Testis (tissue), 2 donors: ENCODE measurements at regions not wholly inside any gene's neighbourhood (a gene's known extent, or its start where the extent isn't known, plus 50 kb on each side); places are given as distances from the start of the nearest gene placed in this dataset.
"Not testable (repeated sequence)": the region's sequence is repeated elsewhere in the genome, so short reads cannot be mapped to it uniquely, and the experiment has no call there.

Experiments used
- DNase-seq: peaks from one replicate; pipeline ENCODE4 v3.0.0-alpha.2; 2019
- H3K27ac ChIP-seq, 2 donors: fragments of 200-600 bp; sonication (generic); one replicate each; pipeline ENCODE4 v1.5.1; 2019
- H3K27me3 ChIP-seq: fragments of 200-600 bp; sonication (generic); one replicate; pipeline ENCODE4 v1.5.1; 2019
- H3K36me3 ChIP-seq: fragments of 200-600 bp; sonication (generic); one replicate; pipeline ENCODE4 v1.5.1; 2017; ENCODE audit warnings: low read depth; ENCODE audit errors: missing control alignments
- H3K4me1 ChIP-seq: fragments of 200-600 bp; sonication (generic); one replicate; pipeline ENCODE4 v1.5.1; 2019
- H3K4me3 ChIP-seq, 2 donors: fragments of 200-600 bp; sonication (generic); one replicate each; pipeline ENCODE4 v1.5.1; 2017 to 2019
- H3K9me3 ChIP-seq: fragments of 200-600 bp; sonication (generic); one replicate; pipeline ENCODE4 v1.5.1; 2017
- POLR2A ChIP-seq: fragments of 450-650 bp; IDR thresholded peaks from one replicate; pipeline ENCODE4 v1.6.1; 2017; ENCODE audit warnings: antibody characterized with exemption, mild to moderate bottlenecking, moderate library complexity
- WGBS, 2 donors: methylation state at CpG; one replicate each; pipeline ENCODE4 v1.1.5; 2018; 5-methylcytosine and 5-hydroxymethylcytosine counted together
- intact Hi-C: fragments of 100-400 bp; cut with DNase I; formaldehyde crosslinking; loops from one replicate; pipeline ENCODE4 v1.15.1; 2023; ENCODE audit warnings: low total_unique reads
- TF ChIP-seq, protein P1 (sequence below), 3 experiments: fragments of 450-650 bp in 2 of 3; fragments of 200-600 bp in 1 of 3; sonication (generic) in 1 of 3; IDR thresholded peaks; one replicate each; pipeline ENCODE4 v1.5.1; 2016 to 2019; ENCODE audit warnings: antibody characterized with exemption in 3 of 3, mild to moderate bottlenecking in 2 of 3, moderate library complexity in 1 of 3

DNA sequence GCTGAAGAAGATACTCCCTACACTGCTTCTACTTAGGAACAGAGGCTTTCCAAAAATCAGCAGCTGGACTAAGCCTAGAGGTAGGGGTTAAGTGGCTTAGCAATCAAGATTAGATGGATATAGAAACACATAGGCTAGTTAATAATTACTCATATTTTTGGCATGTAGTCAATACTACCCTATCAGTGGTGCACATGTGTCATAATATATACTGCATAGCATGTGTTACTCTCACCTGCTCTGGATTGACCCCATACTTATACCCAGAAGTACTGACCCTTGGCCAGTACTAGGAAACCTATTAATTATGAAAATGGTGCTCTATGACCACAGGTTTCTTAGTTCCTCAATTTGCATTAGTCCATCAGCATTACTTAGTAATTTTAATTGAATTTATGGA, 528.4 kb upstream of the LMO3 start:
- Histone ChIP-seq H3K27me3 (no peaks in the 10 kb centered on the region), H3K4me1 (no peaks in the 10 kb centered on the region), H3K36me3 (no peaks in the 10 kb centered on the region), H3K4me3 (no peak overlapping the region), H3K9me3 (no peaks in the 10 kb centered on the region), H3K27ac (no peak overlapping the region)
- no peak for DNase-seq
- intact Hi-C loops, result no loop called here
- TF ChIP-seq, protein P1, sequence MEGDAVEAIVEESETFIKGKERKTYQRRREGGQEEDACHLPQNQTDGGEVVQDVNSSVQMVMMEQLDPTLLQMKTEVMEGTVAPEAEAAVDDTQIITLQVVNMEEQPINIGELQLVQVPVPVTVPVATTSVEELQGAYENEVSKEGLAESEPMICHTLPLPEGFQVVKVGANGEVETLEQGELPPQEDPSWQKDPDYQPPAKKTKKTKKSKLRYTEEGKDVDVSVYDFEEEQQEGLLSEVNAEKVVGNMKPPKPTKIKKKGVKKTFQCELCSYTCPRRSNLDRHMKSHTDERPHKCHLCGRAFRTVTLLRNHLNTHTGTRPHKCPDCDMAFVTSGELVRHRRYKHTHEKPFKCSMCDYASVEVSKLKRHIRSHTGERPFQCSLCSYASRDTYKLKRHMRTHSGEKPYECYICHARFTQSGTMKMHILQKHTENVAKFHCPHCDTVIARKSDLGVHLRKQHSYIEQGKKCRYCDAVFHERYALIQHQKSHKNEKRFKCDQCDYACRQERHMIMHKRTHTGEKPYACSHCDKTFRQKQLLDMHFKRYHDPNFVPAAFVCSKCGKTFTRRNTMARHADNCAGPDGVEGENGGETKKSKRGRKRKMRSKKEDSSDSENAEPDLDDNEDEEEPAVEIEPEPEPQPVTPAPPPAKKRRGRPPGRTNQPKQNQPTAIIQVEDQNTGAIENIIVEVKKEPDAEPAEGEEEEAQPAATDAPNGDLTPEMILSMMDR (IDR thresholded peaks at IDR 0.05), result no peak
- TF ChIP-seq POLR2A, result no peak

DNA sequence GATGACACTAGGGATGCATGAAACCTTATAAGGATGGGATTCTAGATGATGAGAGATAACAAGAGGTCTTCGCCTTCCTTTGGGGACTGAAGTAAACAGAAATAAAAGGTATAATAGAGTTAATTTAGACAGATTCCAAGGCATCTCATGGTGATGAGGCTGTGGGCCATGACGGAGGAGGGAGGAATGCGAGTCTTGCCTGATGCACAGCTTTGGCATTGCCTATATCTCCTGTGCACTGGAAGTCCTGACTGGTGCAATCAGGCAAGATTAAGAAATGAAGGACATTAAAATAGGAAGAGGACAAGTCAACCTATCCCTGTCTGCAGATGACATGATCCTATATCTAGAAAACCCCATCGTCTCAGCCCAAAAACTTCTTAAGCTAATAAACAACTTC, 526.4 kb upstream of the LMO3 start:
- H3K4me1 ChIP-seq, result no peaks in the 10 kb centered on the region
- WGBS, 2 donors, result 90 to 97% methylated on average over 4 of the region's 4 CpGs
- DNase-seq, result no peak
- no peaks in the 10 kb centered on the region for H3K9me3 ChIP-seq
- no peaks in the 10 kb centered on the region for H3K27me3 ChIP-seq
- intact Hi-C loops, result no loop called here
- H3K36me3 ChIP-seq, result no peaks in the 10 kb centered on the region
- no peak overlapping the region for H3K27ac ChIP-seq
- TF ChIP-seq, protein P1 (IDR thresholded peaks at IDR 0.05), result no peak
- TF ChIP-seq POLR2A, result no peak
- H3K4me3 ChIP-seq, result no peak overlapping the region

DNA sequence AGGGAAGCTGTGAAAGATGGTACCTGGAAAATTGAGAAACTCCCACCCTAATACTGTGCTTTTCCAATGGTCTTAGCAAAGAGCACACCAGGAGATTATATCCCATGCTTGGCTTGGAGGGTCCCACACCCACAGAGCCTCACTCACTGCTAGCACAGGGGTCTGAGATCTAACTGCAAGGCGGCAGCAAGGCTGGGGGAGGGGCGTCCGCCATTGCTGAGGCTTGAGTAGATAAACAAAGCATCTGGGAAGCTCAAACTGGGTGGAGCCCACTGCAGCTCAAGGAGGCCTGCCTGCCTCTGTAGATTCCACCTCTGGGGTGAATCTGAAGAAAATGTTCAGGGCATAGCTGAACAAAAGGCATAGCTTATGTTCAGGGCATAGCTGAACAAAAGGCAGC, 510.6 kb upstream of the LMO3 start:
- H3K27ac ChIP-seq, H3K4me1 ChIP-seq, DNase-seq, H3K36me3 ChIP-seq, intact Hi-C loops, H3K9me3 ChIP-seq, H3K27me3 ChIP-seq, H3K4me3 ChIP-seq: not testable (repeated sequence)
- 81 to 90% methylated on average over 3 of the region's 3 CpGs for WGBS, 2 donors

DNA sequence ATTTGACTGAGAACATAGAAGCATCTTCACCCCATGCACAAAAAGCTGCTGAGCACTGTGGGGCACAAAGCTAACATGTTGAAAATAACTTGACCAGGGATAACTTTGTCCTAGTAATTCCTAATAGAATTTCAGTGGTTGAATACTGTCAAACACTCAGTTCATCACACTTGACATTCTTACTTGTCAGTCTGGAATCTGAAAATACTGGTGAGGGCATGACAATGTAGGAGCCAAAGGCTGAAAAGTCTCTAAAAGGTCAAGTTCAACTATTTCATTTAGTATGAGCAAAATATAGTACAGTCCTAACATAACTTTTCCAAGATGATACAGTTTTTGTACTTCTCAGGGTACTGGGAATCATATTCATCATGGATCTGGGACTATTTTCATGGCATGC, 504.4 kb upstream of the LMO3 start:
- DNase-seq, result no peak
- intact Hi-C loops, result no loop called here
- H3K4me3 ChIP-seq, result no peak overlapping the region
- no peaks in the 10 kb centered on the region for H3K9me3 ChIP-seq
- no peaks in the 10 kb centered on the region for H3K27me3 ChIP-seq
- TF ChIP-seq POLR2A, result no peak
- TF ChIP-seq, protein P1 (IDR thresholded peaks at IDR 0.05), result no peak
- no peaks in the 10 kb centered on the region for H3K4me1 ChIP-seq
- H3K36me3 ChIP-seq, result no peaks in the 10 kb centered on the region
- no peak overlapping the region for H3K27ac ChIP-seq

DNA sequence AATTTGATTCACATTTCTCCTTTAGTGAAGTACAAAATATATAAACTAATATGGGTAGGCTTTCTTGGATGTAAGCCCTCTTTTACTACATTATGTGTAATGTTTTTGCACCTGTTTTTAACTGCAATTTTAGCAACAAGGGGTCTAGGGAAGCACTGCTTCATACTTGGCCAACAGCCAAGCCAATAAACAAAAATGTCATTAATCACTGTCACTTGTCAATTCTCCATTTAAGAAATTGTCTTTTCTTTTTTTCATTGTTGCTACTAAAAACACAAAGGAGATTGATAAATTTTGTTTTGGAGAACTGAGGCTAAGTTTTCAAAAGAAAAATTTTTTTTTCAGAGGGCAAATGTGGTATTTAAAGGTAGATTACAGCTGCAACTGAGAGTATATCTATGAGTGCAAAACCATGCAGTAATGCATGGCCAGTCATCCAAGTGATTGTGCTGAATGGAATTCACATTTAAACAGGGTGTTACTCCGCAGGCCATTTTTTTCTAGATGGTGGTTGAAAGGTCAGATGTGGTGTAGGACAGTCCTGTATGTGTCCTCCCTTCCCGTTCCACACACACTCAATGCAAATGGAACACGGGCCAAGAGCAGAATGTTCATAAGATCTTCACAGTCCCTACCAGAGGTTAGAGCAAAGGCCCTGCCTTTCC, 503.0 kb upstream of the LMO3 start:
- Histone ChIP-seq H3K27ac (no peak overlapping the region), H3K36me3 (no peaks in the 10 kb centered on the region), H3K9me3 (no peaks in the 10 kb centered on the region), H3K27me3 (no peaks in the 10 kb centered on the region), H3K4me3 (no peak overlapping the region), H3K4me1 (no peaks in the 10 kb centered on the region)
- intact Hi-C loops, result no loop called here
- TF ChIP-seq POLR2A, result no peak
- TF ChIP-seq, protein P1 (IDR thresholded peaks at IDR 0.05), result no peak
- no peak for DNase-seq
- 64 to 67% methylated on average over 3 of the region's 3 CpGs for WGBS, 2 donors
